Activated CD4-positive, alpha-beta T cell treated with anti-CD3 and anti-CD28 coated beads, Interleukin-2, amount 10 ng/mL, durations not matched to agents 24 days and 14 days (primary cell): ENCODE measurements at regions not wholly inside any gene's neighbourhood (a gene's known extent, or its start where the extent isn't known, plus 50 kb on each side); places are given as distances from the start of the nearest gene placed in this dataset.
"Not testable (repeated sequence)": the region's sequence is repeated elsewhere in the genome, so short reads cannot be mapped to it uniquely, and the experiment has no call there.

Experiments
- DNase-seq: peaks from one replicate; pipeline ENCODE4 v3.0.0; 2022
- H3K27ac Mint-ChIP-seq: one replicate; pipeline ENCODE4 v1.8.0; 2022; ENCODE audit warnings: mild to moderate bottlenecking, mixed read lengths
- H3K27me3 Mint-ChIP-seq: one replicate; pipeline ENCODE4 v1.8.0; 2022; ENCODE audit warnings: mixed read lengths
- H3K36me3 Mint-ChIP-seq: one replicate; pipeline ENCODE4 v1.8.0; 2022; ENCODE audit warnings: low read depth, mild to moderate bottlenecking, mixed read lengths
- H3K4me1 Mint-ChIP-seq: one replicate; pipeline ENCODE4 v1.8.0; 2021; ENCODE audit warnings: mixed read lengths
- H3K4me3 Mint-ChIP-seq: one replicate; pipeline ENCODE4 v1.8.0; 2022; ENCODE audit warnings: mild to moderate bottlenecking, moderate library complexity, mixed read lengths
- H3K9me3 Mint-ChIP-seq: one replicate; pipeline ENCODE4 v1.8.0; 2021; ENCODE audit warnings: mixed read lengths
- intact Hi-C: fragments of 100-400 bp; cut with micrococcal nuclease; formaldehyde crosslinking; loops from one replicate; pipeline ENCODE4 v1.15.1; 2023

GRCh38 chr4:104549736-104550135 lies 55.0 kb upstream of the CXXC4 start:
- no peak for DNase-seq
- Mint-ChIP-seq H3K36me3 (no peaks in the 10 kb centered on the region), H3K4me3 (no peak overlapping the region), H3K4me1 (no peaks in the 10 kb centered on the region), H3K27me3 (no peaks in the 10 kb centered on the region), H3K27ac (no peak overlapping the region), H3K9me3 (no peaks in the 10 kb centered on the region)
- intact Hi-C loops = no loop called here

DNA sequence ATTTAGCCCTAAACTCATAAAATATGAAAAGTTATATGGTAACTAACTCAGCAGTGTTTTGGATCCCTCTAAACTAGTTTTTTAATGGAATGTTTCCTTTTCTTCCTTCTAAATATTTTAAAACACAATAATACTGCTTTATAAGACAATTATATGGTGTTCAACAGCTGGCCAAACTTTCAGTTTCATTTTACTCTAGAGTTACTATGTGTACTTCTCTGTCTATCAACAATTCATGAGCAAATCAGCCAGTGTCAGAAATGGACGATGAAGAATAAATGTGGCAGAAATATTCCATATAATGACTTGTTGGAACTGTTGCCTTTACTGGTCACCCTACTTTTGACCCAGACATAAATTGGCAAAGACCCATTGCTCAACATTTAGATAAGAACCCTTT lies 64.8 kb upstream of the CXXC4 start:
- Mint-ChIP-seq H3K4me1 (no peaks in the 10 kb centered on the region), H3K36me3 (no peaks in the 10 kb centered on the region), H3K9me3 (peaks cover 6% of the 10 kb centered on the region), H3K27ac (no peak overlapping the region), H3K4me3 (no peak overlapping the region), H3K27me3 (no peaks in the 10 kb centered on the region)
- DNase-seq = no peak
- intact Hi-C loops = no loop called here

DNA sequence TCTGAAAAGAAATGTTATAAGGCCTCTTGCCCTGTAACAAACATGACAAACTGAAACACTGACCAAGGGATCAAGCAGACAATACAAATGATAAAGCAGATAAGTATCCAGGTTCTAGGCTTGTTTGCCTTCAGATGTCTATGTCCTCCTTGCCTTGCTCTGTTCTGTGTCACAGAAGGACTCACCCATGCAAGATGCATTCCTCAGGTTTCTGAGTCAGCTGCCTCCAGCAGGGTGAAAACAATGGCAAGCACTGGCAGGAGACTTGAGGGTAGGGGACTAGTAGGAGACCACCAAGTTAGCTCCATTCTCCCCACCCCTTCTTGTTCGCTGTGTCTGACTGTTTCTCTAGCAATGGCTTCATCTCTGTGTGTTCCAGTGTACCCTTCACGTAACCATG lies 76.6 kb upstream of the CXXC4 start:
- intact Hi-C loops = no loop called here
- no peak for DNase-seq
- no peaks in the 10 kb centered on the region for H3K36me3 Mint-ChIP-seq
- no peak overlapping the region for H3K4me3 Mint-ChIP-seq
- peaks cover 10% of the 10 kb centered on the region for H3K9me3 Mint-ChIP-seq
- H3K27ac Mint-ChIP-seq = no peak overlapping the region
- H3K4me1 Mint-ChIP-seq = no peaks in the 10 kb centered on the region
- no peaks in the 10 kb centered on the region for H3K27me3 Mint-ChIP-seq

GRCh38 chr4:104574371-104574770 lies 79.7 kb upstream of the CXXC4 start:
- DNase-seq = no peak
- intact Hi-C loops = no loop called here
- H3K4me3 Mint-ChIP-seq = no peak overlapping the region
- H3K27me3 Mint-ChIP-seq = no peaks in the 10 kb centered on the region
- H3K27ac Mint-ChIP-seq = no peak overlapping the region
- no peaks in the 10 kb centered on the region for H3K36me3 Mint-ChIP-seq
- no peaks in the 10 kb centered on the region for H3K9me3 Mint-ChIP-seq
- no peaks in the 10 kb centered on the region for H3K4me1 Mint-ChIP-seq

DNA sequence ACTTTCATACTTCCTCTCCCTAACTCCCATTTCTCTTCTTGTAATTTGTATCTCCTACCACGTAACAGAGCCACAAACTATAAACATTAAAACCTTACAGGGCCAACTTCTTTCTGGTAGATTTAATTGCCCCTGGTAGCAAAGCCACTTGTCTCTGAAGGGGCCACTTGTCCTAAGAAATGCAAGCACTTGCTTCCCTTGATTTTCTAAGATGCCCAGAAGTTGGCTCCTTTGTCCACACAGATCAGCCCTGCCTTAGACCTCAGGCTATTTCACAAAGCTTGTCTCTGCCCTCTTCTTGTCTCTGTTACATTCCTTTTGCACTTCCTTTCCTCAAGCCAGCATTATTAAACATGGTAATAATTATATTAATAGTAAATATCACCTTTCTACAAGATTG lies 80.6 kb upstream of the CXXC4 start:
- H3K4me1 Mint-ChIP-seq = no peaks in the 10 kb centered on the region
- H3K36me3 Mint-ChIP-seq = no peaks in the 10 kb centered on the region
- no peaks in the 10 kb centered on the region for H3K9me3 Mint-ChIP-seq
- DNase-seq = no peak
- H3K4me3 Mint-ChIP-seq = no peak overlapping the region
- intact Hi-C loops = no loop called here
- no peaks in the 10 kb centered on the region for H3K27me3 Mint-ChIP-seq
- no peak overlapping the region for H3K27ac Mint-ChIP-seq

DNA sequence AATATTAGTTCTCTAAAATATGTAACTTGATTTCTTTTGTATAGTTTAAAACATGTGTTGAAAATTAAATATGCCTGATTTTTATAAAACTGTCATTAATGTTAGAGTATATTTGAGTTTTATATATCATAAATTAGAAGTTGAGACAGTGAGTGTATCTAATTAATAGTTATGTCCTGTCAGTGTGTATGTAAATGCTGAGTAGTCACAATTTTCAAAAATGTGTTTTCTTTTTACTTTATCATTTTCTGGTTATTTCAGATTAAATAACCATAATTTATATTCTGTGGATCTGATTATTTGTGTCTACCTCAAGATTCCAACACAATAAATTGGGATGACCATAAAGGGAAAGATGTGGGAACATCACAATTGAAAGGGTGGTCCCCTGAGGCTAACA lies 82.7 kb upstream of the CXXC4 start:
- intact Hi-C loops = no loop called here
- DNase-seq = no peak

DNA sequence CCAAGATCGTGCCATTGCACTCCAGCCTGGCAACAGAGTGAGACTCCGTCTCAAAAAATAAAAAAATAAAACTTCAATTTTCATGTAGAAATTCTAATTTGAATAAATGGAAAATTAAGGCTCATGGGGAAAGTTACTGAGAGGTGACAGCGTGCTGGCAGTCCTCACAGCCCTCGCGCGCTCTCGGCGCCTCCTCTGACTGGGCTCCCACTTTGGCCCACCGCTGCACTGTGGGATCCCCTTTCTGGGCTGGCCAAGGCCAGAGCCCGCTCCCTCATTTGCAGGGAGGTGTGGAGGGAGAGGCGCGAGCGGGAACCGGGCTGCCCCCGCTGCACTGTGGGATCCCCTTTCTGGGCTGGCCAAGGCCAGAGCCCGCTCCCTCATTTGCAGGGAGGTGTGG lies 86.8 kb upstream of the CXXC4 start:
- intact Hi-C loops, H3K36me3 Mint-ChIP-seq, H3K27ac Mint-ChIP-seq, H3K9me3 Mint-ChIP-seq, DNase-seq, H3K4me1 Mint-ChIP-seq, H3K4me3 Mint-ChIP-seq, H3K27me3 Mint-ChIP-seq: not testable (repeated sequence)

More for the DNA sequence above, 82.7 kb upstream of the CXXC4 start:
- no peaks in the 10 kb centered on the region for H3K27me3 Mint-ChIP-seq
- no peaks in the 10 kb centered on the region for H3K36me3 Mint-ChIP-seq
- H3K27ac Mint-ChIP-seq = no peak overlapping the region
- H3K4me3 Mint-ChIP-seq = no peak overlapping the region
- H3K9me3 Mint-ChIP-seq = no peaks in the 10 kb centered on the region
- no peaks in the 10 kb centered on the region for H3K4me1 Mint-ChIP-seq

- DNase-seq, H3K4me3 Mint-ChIP-seq, H3K27ac Mint-ChIP-seq, intact Hi-C loops, H3K4me1 Mint-ChIP-seq, H3K9me3 Mint-ChIP-seq, H3K27me3 Mint-ChIP-seq, H3K36me3 Mint-ChIP-seq: not testable (repeated sequence)
These were observed 87.4 kb upstream of the CXXC4 start for GRCh38 chr4:104582056-104582455.

DNA sequence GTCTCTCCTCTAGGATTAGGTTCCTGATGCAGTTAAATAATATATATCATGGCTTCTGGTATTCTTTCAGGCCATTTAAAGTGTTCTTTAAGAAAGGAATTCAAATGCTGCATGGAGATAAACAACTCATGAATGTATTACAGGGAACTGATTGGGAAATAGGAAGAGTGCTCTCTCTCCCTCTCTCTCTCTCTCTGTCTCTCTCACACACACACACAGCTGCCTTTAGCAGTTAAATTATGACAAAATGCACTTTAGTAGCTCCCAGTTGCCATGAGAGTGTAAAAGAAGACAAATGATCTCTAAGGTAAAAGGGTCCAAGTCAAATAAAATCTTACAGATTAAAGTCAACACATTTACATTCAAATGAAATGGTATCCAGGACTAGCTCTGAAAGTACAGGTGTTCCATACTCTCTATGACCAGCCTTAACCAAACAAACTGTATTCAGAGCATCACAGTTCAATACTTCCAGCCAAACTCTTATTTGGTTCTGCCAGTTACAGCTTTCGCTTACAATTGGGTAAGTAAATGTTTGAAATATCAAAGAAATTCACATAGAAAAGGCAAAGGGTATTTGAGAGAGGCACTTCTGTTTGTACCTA lies 94.7 kb upstream of the CXXC4 start:
- H3K4me3 Mint-ChIP-seq = no peak overlapping the region
- intact Hi-C loops = no loop called here
- H3K9me3 Mint-ChIP-seq = no peaks in the 10 kb centered on the region
- H3K36me3 Mint-ChIP-seq = no peaks in the 10 kb centered on the region
- no peaks in the 10 kb centered on the region for H3K27me3 Mint-ChIP-seq
- H3K4me1 Mint-ChIP-seq = no peaks in the 10 kb centered on the region
- DNase-seq = no peak
- H3K27ac Mint-ChIP-seq = no peak overlapping the region

- Mint-ChIP-seq H3K4me3 (no peak overlapping the region), H3K36me3 (no peaks in the 10 kb centered on the region), H3K4me1 (no peaks in the 10 kb centered on the region), H3K27ac (no peak overlapping the region), H3K27me3 (no peaks in the 10 kb centered on the region), H3K9me3 (no peaks in the 10 kb centered on the region)
- DNase-seq = no peak
- intact Hi-C loops = no loop called here
These were observed 96.8 kb upstream of the CXXC4 start for GRCh38 chr4:104591510-104591911.

- intact Hi-C loops = no loop called here
- Mint-ChIP-seq H3K4me3 (no peak overlapping the region), H3K27ac (no peak overlapping the region), H3K9me3 (no peaks in the 10 kb centered on the region), H3K4me1 (no peaks in the 10 kb centered on the region), H3K36me3 (no peaks in the 10 kb centered on the region), H3K27me3 (no peaks in the 10 kb centered on the region)
- DNase-seq = no peak
These were observed 97.5 kb upstream of the CXXC4 start for GRCh38 chr4:104592183-104592582.

- no peaks in the 10 kb centered on the region for H3K9me3 Mint-ChIP-seq
- no peaks in the 10 kb centered on the region for H3K4me1 Mint-ChIP-seq
- intact Hi-C loops = no loop called here
- no peak overlapping the region for H3K27ac Mint-ChIP-seq
- no peak for DNase-seq
- H3K4me3 Mint-ChIP-seq = no peak overlapping the region
- no peaks in the 10 kb centered on the region for H3K36me3 Mint-ChIP-seq
- H3K27me3 Mint-ChIP-seq = no peaks in the 10 kb centered on the region
These were observed 98.3 kb upstream of the CXXC4 start for GRCh38 chr4:104593019-104593418.

GRCh38 chr4:104596189-104596588 lies 101.5 kb upstream of the CXXC4 start:
- intact Hi-C loops = no loop called here
- no peak for DNase-seq
- no peak overlapping the region for H3K27ac Mint-ChIP-seq
- H3K4me3 Mint-ChIP-seq = no peak overlapping the region
- H3K27me3 Mint-ChIP-seq = no peaks in the 10 kb centered on the region
- no peaks in the 10 kb centered on the region for H3K9me3 Mint-ChIP-seq
- no peaks in the 10 kb centered on the region for H3K36me3 Mint-ChIP-seq
- no peaks in the 10 kb centered on the region for H3K4me1 Mint-ChIP-seq

- no peaks in the 10 kb centered on the region for H3K4me1 Mint-ChIP-seq
- no peak for DNase-seq
- H3K27ac Mint-ChIP-seq = no peak overlapping the region
- H3K27me3 Mint-ChIP-seq = no peaks in the 10 kb centered on the region
- no peak overlapping the region for H3K4me3 Mint-ChIP-seq
- intact Hi-C loops = no loop called here
- H3K9me3 Mint-ChIP-seq = peaks cover 4% of the 10 kb centered on the region
- no peaks in the 10 kb centered on the region for H3K36me3 Mint-ChIP-seq
These were observed 120.8 kb upstream of the CXXC4 start for GRCh38 chr4:104615496-104615895.

- intact Hi-C loops = no loop called here
- H3K4me1 Mint-ChIP-seq = no peaks in the 10 kb centered on the region
These were observed 121.2 kb upstream of the CXXC4 start for GRCh38 chr4:104615926-104616325.

More at GRCh38 chr4:104615926-104616325, 121.2 kb upstream of the CXXC4 start:
- no peak overlapping the region for H3K27ac Mint-ChIP-seq
- no peak for DNase-seq
- peaks cover 4% of the 10 kb centered on the region for H3K9me3 Mint-ChIP-seq
- H3K36me3 Mint-ChIP-seq = no peaks in the 10 kb centered on the region
- no peaks in the 10 kb centered on the region for H3K27me3 Mint-ChIP-seq
- H3K4me3 Mint-ChIP-seq = no peak overlapping the region
